HepG2 (cell line): ENCODE measurements at regions not wholly inside any gene's neighbourhood (a gene's known extent, or its start where the extent isn't known, plus 50 kb on each side); places are given as distances from the start of the nearest gene placed in this dataset.

Experiments
- FLYWCH1 ChIP-seq: sonication (generic); formaldehyde crosslinking; IDR thresholded peaks from 2 replicates; pipeline ENCODE4 v1.8.1; 2023; ENCODE audit warnings: mild to moderate bottlenecking, missing genetic modification reagents
- GTF3A ChIP-seq: sonication (generic); formaldehyde crosslinking; conservative IDR thresholded peaks from 2 replicates; pipeline ENCODE4 v1.4.0; 2020; ENCODE audit warnings: mild to moderate bottlenecking, missing genetic modification reagents
- IRF2 ChIP-seq: IDR thresholded peaks from 2 replicates; pipeline ENCODE4 v1.6.1; 2018; ENCODE audit warnings: missing genetic modification reagents, missing compliant biosample characterization
- TCF7L2 ChIP-seq: IDR thresholded peaks from 2 replicates; pipeline ENCODE4 v1.6.1; 2011; ENCODE audit warnings: mild to moderate bottlenecking, low read depth, low read length, moderate library complexity
- TGIF2 ChIP-seq: IDR thresholded peaks from 2 replicates; pipeline ENCODE4 v1.6.1; 2016; ENCODE audit warnings: control low read depth, missing compliant biosample characterization
- YEATS2 ChIP-seq: sonication (generic); formaldehyde crosslinking; IDR thresholded peaks from 2 replicates; pipeline ENCODE4 v1.4.0; 2020; ENCODE audit warnings: missing genetic modification reagents, borderline replicate concordance
- ZNF124 ChIP-seq: sonication (generic); formaldehyde crosslinking; IDR thresholded peaks from 2 replicates; pipeline ENCODE4 v1.4.0; 2020; ENCODE audit warnings: missing genetic modification reagents
- ZNF33A ChIP-seq: sonication (generic); formaldehyde crosslinking; IDR thresholded peaks from 2 replicates; pipeline ENCODE4 v1.5.1; 2020; ENCODE audit warnings: missing genetic modification reagents, mild to moderate bottlenecking, moderate library complexity, borderline replicate concordance
- ZNF678 ChIP-seq: sonication (generic); formaldehyde crosslinking; IDR thresholded peaks from 2 replicates; pipeline ENCODE4 v1.4.0; 2020; ENCODE audit warnings: mild to moderate bottlenecking, missing genetic modification reagents
- TF ChIP-seq, protein P1 (sequence below): sonication (generic); formaldehyde crosslinking; IDR thresholded peaks from 2 replicates; pipeline ENCODE4 v1.4.0; 2020; ENCODE audit warnings: mild to moderate bottlenecking, missing genetic modification reagents, borderline replicate concordance
- TF ChIP-seq, protein P2 (sequence below): sonication (generic); formaldehyde crosslinking; IDR thresholded peaks from 2 replicates; pipeline ENCODE4 v1.4.0; 2020; ENCODE audit warnings: mild to moderate bottlenecking, missing genetic modification reagents
- TF ChIP-seq, protein P3 (sequence below): sonication (generic); formaldehyde crosslinking; IDR thresholded peaks from 2 replicates; pipeline ENCODE4 v1.4.0; 2020; ENCODE audit warnings: missing genetic modification reagents
- TF ChIP-seq, protein P4 (sequence below): IDR thresholded peaks from 2 replicates; pipeline ENCODE4 v1.6.1; 2016; ENCODE audit warnings: low read depth, control low read depth

DNA sequence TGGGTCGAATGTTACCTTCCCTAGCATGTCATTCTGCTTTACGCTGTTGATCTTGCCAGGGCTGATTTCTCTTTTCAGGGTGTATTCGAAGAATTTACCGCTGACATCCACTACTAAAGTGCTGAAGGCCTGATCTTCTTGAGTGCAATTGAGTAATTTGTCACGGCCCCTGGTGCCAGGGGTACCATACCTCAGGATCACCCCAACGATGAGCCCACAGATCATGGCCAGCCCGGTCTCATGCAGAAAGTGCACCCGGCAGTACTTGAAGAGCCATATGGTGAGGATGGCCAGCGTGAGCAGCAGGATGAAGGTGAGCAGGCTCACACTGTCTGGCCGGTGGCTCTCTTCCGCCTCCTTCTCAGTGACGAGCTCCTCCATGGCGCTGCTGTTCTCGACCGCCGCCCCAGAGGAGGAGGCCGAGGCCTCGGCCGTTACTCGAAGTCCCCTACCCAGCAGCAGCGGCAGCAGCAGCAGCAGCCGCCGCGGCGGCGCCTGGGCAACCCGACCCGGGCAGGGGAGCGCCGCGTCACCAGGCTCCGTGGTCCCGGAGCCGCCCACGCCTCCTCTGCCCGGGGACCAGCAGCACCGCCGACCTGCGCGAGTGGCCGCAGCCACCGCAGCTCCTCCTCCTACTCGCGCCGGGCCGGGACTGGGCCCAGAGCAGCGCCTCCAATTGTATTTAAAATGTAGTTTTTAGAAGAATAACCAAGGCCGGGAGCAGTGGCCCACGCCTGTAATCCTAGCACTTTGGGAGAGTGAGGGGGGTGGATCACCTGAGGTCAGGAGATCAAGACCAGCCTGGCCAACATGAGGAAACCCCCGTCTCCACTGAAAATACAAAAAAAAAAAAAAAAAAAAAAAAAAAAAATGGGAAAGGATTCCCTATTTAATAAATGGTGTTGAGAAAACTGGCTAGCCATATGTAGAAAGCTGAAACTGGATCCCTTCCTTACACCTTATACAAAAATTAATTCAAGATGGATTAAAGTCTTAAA is 58.5 kb upstream of the TMPO start (continued):
- TF ChIP-seq, protein P1, sequence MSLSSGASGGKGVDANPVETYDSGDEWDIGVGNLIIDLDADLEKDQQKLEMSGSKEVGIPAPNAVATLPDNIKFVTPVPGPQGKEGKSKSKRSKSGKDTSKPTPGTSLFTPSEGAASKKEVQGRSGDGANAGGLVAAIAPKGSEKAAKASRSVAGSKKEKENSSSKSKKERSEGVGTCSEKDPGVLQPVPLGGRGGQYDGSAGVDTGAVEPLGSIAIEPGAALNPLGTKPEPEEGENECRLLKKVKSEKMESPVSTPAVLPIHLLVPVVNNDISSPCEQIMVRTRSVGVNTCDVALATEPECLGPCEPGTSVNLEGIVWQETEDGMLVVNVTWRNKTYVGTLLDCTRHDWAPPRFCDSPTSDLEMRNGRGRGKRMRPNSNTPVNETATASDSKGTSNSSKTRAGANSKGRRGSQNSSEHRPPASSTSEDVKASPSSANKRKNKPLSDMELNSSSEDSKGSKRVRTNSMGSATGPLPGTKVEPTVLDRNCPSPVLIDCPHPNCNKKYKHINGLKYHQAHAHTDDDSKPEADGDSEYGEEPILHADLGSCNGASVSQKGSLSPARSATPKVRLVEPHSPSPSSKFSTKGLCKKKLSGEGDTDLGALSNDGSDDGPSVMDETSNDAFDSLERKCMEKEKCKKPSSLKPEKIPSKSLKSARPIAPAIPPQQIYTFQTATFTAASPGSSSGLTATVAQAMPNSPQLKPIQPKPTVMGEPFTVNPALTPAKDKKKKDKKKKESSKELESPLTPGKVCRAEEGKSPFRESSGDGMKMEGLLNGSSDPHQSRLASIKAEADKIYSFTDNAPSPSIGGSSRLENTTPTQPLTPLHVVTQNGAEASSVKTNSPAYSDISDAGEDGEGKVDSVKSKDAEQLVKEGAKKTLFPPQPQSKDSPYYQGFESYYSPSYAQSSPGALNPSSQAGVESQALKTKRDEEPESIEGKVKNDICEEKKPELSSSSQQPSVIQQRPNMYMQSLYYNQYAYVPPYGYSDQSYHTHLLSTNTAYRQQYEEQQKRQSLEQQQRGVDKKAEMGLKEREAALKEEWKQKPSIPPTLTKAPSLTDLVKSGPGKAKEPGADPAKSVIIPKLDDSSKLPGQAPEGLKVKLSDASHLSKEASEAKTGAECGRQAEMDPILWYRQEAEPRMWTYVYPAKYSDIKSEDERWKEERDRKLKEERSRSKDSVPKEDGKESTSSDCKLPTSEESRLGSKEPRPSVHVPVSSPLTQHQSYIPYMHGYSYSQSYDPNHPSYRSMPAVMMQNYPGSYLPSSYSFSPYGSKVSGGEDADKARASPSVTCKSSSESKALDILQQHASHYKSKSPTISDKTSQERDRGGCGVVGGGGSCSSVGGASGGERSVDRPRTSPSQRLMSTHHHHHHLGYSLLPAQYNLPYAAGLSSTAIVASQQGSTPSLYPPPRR (CRISPR knock-in tag), result no peak
- TF ChIP-seq TGIF2 (CRISPR knock-in tag) (no peak), FLYWCH1 (CRISPR knock-in tag) (no peak), TCF7L2 (no peak), GTF3A (CRISPR knock-in tag) (no peak), ZNF678 (CRISPR knock-in tag) (no peak), IRF2 (CRISPR knock-in tag) (no peak), YEATS2 (CRISPR knock-in tag) (no peak), ZNF124 (CRISPR knock-in tag) (no peak), ZNF33A (CRISPR knock-in tag) (no peak)
- TF ChIP-seq, protein P2, sequence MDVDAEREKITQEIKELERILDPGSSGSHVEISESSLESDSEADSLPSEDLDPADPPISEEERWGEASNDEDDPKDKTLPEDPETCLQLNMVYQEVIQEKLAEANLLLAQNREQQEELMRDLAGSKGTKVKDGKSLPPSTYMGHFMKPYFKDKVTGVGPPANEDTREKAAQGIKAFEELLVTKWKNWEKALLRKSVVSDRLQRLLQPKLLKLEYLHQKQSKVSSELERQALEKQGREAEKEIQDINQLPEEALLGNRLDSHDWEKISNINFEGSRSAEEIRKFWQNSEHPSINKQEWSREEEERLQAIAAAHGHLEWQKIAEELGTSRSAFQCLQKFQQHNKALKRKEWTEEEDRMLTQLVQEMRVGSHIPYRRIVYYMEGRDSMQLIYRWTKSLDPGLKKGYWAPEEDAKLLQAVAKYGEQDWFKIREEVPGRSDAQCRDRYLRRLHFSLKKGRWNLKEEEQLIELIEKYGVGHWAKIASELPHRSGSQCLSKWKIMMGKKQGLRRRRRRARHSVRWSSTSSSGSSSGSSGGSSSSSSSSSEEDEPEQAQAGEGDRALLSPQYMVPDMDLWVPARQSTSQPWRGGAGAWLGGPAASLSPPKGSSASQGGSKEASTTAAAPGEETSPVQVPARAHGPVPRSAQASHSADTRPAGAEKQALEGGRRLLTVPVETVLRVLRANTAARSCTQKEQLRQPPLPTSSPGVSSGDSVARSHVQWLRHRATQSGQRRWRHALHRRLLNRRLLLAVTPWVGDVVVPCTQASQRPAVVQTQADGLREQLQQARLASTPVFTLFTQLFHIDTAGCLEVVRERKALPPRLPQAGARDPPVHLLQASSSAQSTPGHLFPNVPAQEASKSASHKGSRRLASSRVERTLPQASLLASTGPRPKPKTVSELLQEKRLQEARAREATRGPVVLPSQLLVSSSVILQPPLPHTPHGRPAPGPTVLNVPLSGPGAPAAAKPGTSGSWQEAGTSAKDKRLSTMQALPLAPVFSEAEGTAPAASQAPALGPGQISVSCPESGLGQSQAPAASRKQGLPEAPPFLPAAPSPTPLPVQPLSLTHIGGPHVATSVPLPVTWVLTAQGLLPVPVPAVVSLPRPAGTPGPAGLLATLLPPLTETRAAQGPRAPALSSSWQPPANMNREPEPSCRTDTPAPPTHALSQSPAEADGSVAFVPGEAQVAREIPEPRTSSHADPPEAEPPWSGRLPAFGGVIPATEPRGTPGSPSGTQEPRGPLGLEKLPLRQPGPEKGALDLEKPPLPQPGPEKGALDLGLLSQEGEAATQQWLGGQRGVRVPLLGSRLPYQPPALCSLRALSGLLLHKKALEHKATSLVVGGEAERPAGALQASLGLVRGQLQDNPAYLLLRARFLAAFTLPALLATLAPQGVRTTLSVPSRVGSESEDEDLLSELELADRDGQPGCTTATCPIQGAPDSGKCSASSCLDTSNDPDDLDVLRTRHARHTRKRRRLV (CRISPR knock-in tag), result no peak
- TF ChIP-seq, protein P3, sequence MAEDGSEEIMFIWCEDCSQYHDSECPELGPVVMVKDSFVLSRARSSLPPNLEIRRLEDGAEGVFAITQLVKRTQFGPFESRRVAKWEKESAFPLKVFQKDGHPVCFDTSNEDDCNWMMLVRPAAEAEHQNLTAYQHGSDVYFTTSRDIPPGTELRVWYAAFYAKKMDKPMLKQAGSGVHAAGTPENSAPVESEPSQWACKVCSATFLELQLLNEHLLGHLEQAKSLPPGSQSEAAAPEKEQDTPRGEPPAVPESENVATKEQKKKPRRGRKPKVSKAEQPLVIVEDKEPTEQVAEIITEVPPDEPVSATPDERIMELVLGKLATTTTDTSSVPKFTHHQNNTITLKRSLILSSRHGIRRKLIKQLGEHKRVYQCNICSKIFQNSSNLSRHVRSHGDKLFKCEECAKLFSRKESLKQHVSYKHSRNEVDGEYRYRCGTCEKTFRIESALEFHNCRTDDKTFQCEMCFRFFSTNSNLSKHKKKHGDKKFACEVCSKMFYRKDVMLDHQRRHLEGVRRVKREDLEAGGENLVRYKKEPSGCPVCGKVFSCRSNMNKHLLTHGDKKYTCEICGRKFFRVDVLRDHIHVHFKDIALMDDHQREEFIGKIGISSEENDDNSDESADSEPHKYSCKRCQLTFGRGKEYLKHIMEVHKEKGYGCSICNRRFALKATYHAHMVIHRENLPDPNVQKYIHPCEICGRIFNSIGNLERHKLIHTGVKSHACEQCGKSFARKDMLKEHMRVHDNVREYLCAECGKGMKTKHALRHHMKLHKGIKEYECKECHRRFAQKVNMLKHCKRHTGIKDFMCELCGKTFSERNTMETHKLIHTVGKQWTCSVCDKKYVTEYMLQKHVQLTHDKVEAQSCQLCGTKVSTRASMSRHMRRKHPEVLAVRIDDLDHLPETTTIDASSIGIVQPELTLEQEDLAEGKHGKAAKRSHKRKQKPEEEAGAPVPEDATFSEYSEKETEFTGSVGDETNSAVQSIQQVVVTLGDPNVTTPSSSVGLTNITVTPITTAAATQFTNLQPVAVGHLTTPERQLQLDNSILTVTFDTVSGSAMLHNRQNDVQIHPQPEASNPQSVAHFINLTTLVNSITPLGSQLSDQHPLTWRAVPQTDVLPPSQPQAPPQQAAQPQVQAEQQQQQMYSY (CRISPR knock-in tag), result no peak
- TF ChIP-seq, protein P4, sequence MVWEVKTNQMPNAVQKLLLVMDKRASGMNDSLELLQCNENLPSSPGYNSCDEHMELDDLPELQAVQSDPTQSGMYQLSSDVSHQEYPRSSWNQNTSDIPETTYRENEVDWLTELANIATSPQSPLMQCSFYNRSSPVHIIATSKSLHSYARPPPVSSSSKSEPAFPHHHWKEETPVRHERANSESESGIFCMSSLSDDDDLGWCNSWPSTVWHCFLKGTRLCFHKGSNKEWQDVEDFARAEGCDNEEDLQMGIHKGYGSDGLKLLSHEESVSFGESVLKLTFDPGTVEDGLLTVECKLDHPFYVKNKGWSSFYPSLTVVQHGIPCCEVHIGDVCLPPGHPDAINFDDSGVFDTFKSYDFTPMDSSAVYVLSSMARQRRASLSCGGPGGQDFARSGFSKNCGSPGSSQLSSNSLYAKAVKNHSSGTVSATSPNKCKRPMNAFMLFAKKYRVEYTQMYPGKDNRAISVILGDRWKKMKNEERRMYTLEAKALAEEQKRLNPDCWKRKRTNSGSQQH (CRISPR knock-in tag), result no peak
